Adrenal gland (tissue), 5 donors: ENCODE measurements at regions not wholly inside any gene's neighbourhood (a gene's known extent, or its start where the extent isn't known, plus 50 kb on each side); places are given as distances from the start of the nearest gene placed in this dataset.

Experiments used
- POLR2A ChIP-seq, 2 donors: fragments of 450-650 bp; IDR thresholded peaks; one replicate each; pipeline ENCODE4 v1.6.1; 2017; ENCODE audit warnings: antibody characterized with exemption in 2 of 2, mild to moderate bottlenecking in 2 of 2, moderate library complexity in 1 of 2
- TF ChIP-seq, protein P1 (sequence below), 6 experiments: fragments of 450-650 bp in 4 of 6; fragments of 200-600 bp in 2 of 6; sonication (generic) in 1 of 6; IDR thresholded peaks; 1 replicate in 5 of 6; 2 replicates in 1 of 6; pipeline versions ENCODE4 v1.5.1 to v1.8.0; 2016 to 2021; ENCODE audit warnings: antibody characterized with exemption in 6 of 6, mild to moderate bottlenecking in 2 of 6, moderate library complexity in 1 of 6
- donor health status: DM: no; HTN: no; CAD: no.

- TF ChIP-seq, protein P1, sequence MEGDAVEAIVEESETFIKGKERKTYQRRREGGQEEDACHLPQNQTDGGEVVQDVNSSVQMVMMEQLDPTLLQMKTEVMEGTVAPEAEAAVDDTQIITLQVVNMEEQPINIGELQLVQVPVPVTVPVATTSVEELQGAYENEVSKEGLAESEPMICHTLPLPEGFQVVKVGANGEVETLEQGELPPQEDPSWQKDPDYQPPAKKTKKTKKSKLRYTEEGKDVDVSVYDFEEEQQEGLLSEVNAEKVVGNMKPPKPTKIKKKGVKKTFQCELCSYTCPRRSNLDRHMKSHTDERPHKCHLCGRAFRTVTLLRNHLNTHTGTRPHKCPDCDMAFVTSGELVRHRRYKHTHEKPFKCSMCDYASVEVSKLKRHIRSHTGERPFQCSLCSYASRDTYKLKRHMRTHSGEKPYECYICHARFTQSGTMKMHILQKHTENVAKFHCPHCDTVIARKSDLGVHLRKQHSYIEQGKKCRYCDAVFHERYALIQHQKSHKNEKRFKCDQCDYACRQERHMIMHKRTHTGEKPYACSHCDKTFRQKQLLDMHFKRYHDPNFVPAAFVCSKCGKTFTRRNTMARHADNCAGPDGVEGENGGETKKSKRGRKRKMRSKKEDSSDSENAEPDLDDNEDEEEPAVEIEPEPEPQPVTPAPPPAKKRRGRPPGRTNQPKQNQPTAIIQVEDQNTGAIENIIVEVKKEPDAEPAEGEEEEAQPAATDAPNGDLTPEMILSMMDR (IDR thresholded peaks at IDR 0.05): no peak
- TF ChIP-seq POLR2A (IDR thresholded peaks at IDR 0.05): no peak
Measured at GRCh38 chr2:126220331-126220730, 435.6 kb upstream of the GYPC start.
